GM18868 (cell line): ENCODE measurements at regions not wholly inside any gene's neighbourhood (a gene's known extent, or its start where the extent isn't known, plus 50 kb on each side); places are given as distances from the start of the nearest gene placed in this dataset.
A peak's percentile ranks its signal among the peaks of the same experiment; 100 is the strongest.
"Not testable (repeated sequence)": the region's sequence is repeated elsewhere in the genome, so short reads cannot be mapped to it uniquely, and the experiment has no call there.

Experiments used
- ATAC-seq: cut with Tn5 transposase; IDR thresholded peaks from one replicate; pipeline ENCODE4 v1.9.1; 2021; ENCODE audit warnings: mild to moderate bottlenecking, moderate library complexity; ENCODE audit not compliant: unreplicated experiment

GRCh38 chr13:62887046-62887445 is 1471.4 kb upstream of the PCDH20 start:
- no peak for ATAC-seq

DNA sequence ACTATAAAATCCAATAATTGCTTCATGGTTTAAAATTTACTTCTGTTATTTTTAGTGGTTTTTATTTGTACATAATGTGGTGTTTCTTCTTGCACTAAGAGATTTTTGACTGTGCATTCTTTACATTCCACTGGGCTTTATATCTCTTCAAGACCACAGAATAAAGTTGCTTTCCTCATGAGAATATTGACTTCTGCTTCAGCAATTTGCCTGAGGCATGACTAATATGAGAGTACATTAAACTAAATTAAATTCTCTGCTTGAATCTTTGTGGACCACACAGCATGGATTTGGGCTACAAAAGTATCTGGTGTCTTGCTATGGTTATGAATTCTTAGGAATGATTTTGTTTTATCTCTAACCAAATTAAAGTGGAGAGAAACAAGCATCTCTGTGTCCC is 1463.4 kb upstream of the PCDH20 start:
- no peak for ATAC-seq

- ATAC-seq = no peak
Observed at GRCh38 chr13:62875118-62875640, 1459.5 kb upstream of the PCDH20 start.

DNA sequence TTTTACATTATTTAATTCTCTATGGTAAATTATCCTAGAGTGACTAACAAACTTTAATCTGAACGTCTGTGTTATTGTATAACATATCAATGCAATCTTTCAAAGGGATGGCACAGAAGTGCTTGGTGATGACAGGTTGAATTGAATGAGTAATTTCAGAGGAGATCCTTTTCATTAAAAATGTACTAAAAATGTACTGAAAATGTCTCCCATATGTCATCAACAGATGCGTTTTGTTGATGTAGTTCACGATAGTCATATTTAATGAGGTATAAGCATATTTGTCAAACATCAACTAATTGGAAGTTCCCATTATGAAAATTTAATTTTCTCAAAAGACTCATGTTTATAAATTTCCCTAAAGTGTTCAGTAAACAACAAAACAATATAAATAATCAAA is 1434.7 kb upstream of the PCDH20 start:
- ATAC-seq = no peak

GRCh38 chr13:62847520-62847919 is 1431.9 kb upstream of the PCDH20 start:
- ATAC-seq = no peak

DNA sequence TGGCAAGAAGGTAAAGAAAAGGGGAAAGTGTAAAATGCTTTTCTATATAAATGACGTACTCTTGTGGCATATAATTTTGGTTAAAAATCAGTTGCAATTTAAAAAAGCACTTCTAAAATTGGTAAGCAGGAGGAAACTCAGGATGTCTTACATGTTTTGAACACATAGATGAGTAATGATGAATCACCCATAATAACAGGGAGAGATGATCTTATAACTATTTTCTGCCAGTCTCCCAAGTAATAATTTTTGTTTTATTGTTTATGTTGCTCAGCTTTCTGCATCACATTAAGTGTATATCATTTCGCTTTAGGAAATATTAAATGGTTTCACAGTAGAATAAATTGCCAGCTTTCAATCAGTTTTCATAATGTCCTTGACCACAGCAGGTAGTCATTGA is 1430.7 kb upstream of the PCDH20 start:
- ATAC-seq = no peak

GRCh38 chr13:62839338-62839737 is 1423.7 kb upstream of the PCDH20 start:
- no peak for ATAC-seq

DNA sequence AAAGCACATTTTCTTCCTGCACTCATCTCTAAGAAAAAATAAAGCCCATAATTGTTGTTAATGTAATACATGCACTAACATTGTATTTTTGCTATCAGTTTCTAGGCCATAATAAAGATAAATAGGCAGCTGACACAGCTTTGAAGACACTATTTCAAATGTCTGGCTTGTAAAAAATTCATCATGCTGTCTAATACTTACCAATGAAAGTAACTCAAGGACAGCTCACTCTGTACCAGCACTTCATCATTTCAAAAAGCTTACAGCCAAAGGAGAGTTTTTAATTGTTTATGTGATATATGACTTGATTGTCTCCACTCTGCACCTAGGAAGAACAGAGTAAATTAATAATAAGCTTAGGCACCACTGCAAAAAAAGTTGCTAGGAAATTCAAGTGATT is 1423.3 kb upstream of the PCDH20 start:
- no peak for ATAC-seq

- no peak for ATAC-seq
Observed at GRCh38 chr13:62837895-62838294, 1422.2 kb upstream of the PCDH20 start.

DNA sequence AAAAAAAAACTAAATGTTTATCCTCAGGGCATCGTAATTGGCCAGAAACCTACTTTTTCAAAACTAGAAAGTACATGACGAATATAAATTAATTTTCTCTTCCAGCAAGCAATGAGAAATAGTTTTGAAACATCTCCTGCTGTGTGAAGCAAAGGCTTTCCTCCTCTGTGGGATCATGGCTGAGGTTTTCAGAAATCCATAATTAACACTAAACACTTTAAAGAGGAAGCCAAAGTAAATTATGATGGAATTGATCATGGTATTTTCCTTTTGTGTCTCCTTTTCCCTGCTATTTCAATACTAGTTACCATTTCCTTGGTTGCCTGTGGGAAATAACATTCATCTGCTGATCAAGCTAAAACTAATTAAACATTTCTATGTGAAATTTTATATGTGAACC is 1413.8 kb upstream of the PCDH20 start:
- no peak for ATAC-seq

- no peak for ATAC-seq
Observed at GRCh38 chr13:62799931-62800436, 1384.3 kb upstream of the PCDH20 start.

- ATAC-seq = no peak
Observed at GRCh38 chr13:62799038-62799535, 1383.4 kb upstream of the PCDH20 start.

DNA sequence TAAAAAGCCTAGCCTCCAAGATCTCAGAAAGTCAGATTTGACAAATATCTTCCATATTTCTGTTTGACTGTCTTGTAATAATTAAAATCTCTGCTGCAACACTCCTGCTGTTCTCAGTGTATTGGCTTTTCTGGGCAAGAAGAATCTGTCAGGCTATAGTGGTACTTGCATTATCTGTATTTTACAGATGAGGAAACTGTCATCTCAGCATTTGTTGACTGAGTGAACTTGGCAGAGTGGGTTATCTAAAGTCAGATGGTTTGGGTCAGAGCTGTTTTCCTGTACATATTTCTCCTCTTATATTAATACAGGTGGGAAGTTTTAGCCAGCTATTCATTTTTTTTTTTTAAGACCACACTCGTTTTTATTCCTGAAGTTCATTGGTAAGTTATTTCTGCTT is 1378.2 kb upstream of the PCDH20 start:
- no peak for ATAC-seq

DNA sequence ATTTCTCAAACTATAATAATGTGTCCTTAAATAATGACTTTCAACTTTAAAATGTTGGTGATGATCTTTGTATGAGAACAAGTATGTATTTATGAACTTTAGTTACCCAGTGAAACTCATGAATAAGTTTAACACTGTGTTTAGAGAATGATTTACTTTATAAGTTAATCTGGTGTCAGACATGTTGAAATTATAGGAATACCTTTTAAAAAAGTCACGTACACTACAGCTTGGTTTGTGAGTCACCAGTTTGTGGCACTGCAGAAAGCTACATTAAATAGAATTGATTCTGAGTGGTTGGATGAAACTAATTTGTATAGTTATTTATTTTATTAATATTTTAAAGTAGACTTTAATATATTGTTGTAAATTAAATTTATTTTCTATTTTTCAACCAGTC is 1366.2 kb upstream of the PCDH20 start:
- ATAC-seq = no peak

DNA sequence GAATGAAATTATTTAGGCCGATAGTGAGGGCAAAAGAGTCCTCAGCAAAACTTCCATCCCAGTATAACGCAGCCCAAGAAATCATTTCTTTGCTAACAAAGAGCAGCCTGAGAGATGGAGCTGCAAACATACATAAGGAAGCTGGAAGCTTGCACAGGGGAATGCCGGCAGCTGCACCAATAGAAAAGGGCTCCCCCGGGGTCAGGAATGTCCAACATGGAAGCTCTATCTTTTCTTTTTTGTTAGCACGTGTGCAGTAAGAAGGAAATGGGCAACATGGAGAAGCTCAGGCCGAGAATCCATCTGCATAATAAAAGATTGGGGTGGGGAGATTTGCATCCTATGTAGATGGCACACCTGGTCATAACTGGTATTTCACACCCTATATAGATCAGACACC is 1363.5 kb upstream of the PCDH20 start:
- no peak for ATAC-seq

GRCh38 chr13:62767473-62767872 is 1351.8 kb upstream of the PCDH20 start:
- ATAC-seq = no peak

DNA sequence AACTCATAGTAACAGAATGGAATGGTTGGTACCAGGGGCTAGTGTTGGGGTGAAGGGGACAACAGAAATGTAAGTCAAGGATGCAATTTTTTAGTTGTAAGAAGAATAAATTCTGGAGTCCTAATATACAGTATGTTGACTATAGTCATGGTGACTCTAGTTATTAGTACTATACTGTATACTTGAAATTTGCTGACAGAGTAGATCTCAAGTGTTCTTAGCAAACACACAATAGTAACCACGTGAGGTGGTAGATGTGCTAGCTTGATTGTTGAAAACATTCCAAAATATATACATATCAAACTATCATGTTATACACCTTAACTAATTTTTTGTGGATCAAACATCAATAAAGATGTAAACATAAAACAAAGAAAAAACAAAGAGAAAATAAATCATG is 1345.1 kb upstream of the PCDH20 start:
- ATAC-seq = no peak

DNA sequence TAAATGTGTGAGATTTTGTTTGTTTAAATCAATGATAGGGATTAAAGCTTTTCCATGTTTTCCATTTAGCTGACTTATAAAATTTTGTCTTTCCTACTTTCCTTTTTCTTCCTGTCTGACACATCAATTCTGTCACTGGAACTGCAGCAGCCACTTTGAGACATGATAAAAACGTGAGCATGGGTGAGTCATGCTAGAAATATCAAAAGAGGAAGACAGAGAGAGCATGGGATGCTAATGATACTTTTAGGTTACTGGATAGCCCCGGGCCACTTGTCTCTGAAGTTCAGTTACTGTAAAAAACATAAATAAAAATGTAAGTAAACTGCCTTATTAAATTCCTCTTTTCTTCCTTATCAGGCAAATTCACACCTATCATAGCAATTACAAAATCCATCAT is 1332.0 kb upstream of the PCDH20 start:
- peak; percentile 61 for ATAC-seq

DNA sequence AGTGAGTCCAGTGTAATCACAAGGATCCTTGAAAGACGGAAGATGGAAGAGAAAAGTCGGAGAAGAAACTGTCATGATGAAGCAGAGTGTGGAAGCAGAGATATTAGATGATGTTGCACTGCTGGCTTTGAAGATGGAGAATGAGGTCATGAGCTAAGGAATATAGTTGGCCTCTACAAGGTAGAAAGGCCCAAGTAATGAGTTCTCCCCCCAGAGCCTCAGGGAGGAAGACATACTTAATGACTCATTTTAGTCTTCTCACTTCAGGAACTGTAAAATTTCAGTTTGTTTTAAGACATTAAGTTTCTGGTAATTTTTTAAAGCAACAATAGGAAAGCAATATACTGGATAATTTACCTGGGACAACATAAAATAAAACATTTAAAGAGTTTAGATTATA is 1331.5 kb upstream of the PCDH20 start:
- ATAC-seq = peak; percentile 71

- not testable (repeated sequence) for ATAC-seq
Observed at GRCh38 chr13:62729746-62730145, 1314.1 kb upstream of the PCDH20 start.

GRCh38 chr13:62721893-62722292 is 1306.2 kb upstream of the PCDH20 start:
- ATAC-seq = no peak

- not testable (repeated sequence) for ATAC-seq
Observed at GRCh38 chr13:62711948-62712347, 1296.3 kb upstream of the PCDH20 start.

GRCh38 chr13:62710787-62711186 is 1295.1 kb upstream of the PCDH20 start:
- ATAC-seq = no peak
